ENCODE measurements at regions not wholly inside any gene's neighbourhood (a gene's known extent, or its start where the extent isn't known, plus 50 kb on each side); places are given as distances from the start of the nearest gene placed in this dataset.

GRCh38 chr1:104064399-104064798, 314.7 kb downstream of the AMY1C start:
- intact Hi-C loops (cut with DNase I), result no loop called here
- no peak for DNase-seq

GRCh38 chr1:104072915-104073371, 323.2 kb downstream of the AMY1C start:
- 91 to 95% (median 93%) methylated on average over 23 of the region's 23 CpGs for WGBS, 3 donors
- no peaks in the 10 kb centered on the region for H3K36me3 ChIP-seq

More at GRCh38 chr1:104064399-104064798, 314.7 kb downstream of the AMY1C start:
- H3K9me3 ChIP-seq, result no peaks in the 10 kb centered on the region
- H3K4me3 ChIP-seq, result no peak overlapping the region
- no peak overlapping the region for H3K27ac ChIP-seq
- no peak for TF ChIP-seq EP300 (IDR thresholded peaks at IDR 0.05)
- no peak for TF ChIP-seq POLR2A (IDR thresholded peaks at IDR 0.05)
- no peak for TF ChIP-seq CTCF (IDR thresholded peaks at IDR 0.05)
- no peaks in the 10 kb centered on the region for H3K36me3 ChIP-seq
- H3K27me3 ChIP-seq, result no peaks in the 10 kb centered on the region
- H3K4me1 ChIP-seq (ENCODE audit: insufficient read depth), result no peaks in the 10 kb centered on the region

GRCh38 chr1:104073463-104073902, 323.8 kb downstream of the AMY1C start:
- TF ChIP-seq EP300 (IDR thresholded peaks at IDR 0.05), result no peak
- TF ChIP-seq POLR2A (IDR thresholded peaks at IDR 0.05), result no peak
- TF ChIP-seq CTCF (IDR thresholded peaks at IDR 0.05), result no peak
- Histone ChIP-seq H3K27me3 (no peaks in the 10 kb centered on the region), H3K9me3 (no peaks in the 10 kb centered on the region), H3K36me3 (no peaks in the 10 kb centered on the region), H3K27ac (no peak overlapping the region), H3K4me3 (no peak overlapping the region), H3K4me1 (ENCODE audit: insufficient read depth) (no peaks in the 10 kb centered on the region)
- intact Hi-C loops (cut with DNase I), result no loop called here
- DNase-seq, result no peak
- 88 to 92% (median 91%) methylated on average over 19 of the region's 19 CpGs for WGBS, 3 donors

More at GRCh38 chr1:104072915-104073371, 323.2 kb downstream of the AMY1C start:
- no peak overlapping the region for H3K4me3 ChIP-seq
- no peak for DNase-seq
- H3K9me3 ChIP-seq, result no peaks in the 10 kb centered on the region
- H3K27ac ChIP-seq, result no peak overlapping the region
- TF ChIP-seq CTCF (IDR thresholded peaks at IDR 0.05), result no peak
- TF ChIP-seq POLR2A (IDR thresholded peaks at IDR 0.05), result no peak
- TF ChIP-seq EP300 (IDR thresholded peaks at IDR 0.05), result no peak
- no peaks in the 10 kb centered on the region for H3K27me3 ChIP-seq
- intact Hi-C loops (cut with DNase I), result no loop called here
- H3K4me1 ChIP-seq (ENCODE audit: insufficient read depth), result no peaks in the 10 kb centered on the region

GRCh38 chr1:104082221-104082620, 332.5 kb downstream of the AMY1C start:
- H3K27ac ChIP-seq, result no peak overlapping the region
- 76 to 81% (median 77%) methylated on average over 2 of the region's 2 CpGs for WGBS, 3 donors
- intact Hi-C loops (cut with DNase I), result no loop called here

GRCh38 chr1:104084380-104084779, 334.7 kb downstream of the AMY1C start:
- intact Hi-C loops (cut with DNase I), result no loop called here
- no peak for DNase-seq
- no peak for TF ChIP-seq POLR2A (IDR thresholded peaks at IDR 0.05)
- TF ChIP-seq EP300 (IDR thresholded peaks at IDR 0.05), result no peak
- no peak for TF ChIP-seq CTCF (IDR thresholded peaks at IDR 0.05)
- Histone ChIP-seq H3K4me3 (no peak overlapping the region), H3K9me3 (no peaks in the 10 kb centered on the region), H3K36me3 (no peaks in the 10 kb centered on the region), H3K27ac (no peak overlapping the region), H3K4me1 (ENCODE audit: insufficient read depth) (no peaks in the 10 kb centered on the region), H3K27me3 (no peaks in the 10 kb centered on the region)
- WGBS, 3 donors, result 52 to 81% (median 79%) methylated on average over 3 of the region's 3 CpGs

More at GRCh38 chr1:104082221-104082620, 332.5 kb downstream of the AMY1C start:
- Histone ChIP-seq H3K4me3 (no peak overlapping the region), H3K4me1 (ENCODE audit: insufficient read depth) (no peaks in the 10 kb centered on the region), H3K36me3 (no peaks in the 10 kb centered on the region), H3K9me3 (no peaks in the 10 kb centered on the region), H3K27me3 (no peaks in the 10 kb centered on the region)
- no peak for DNase-seq
- TF ChIP-seq EP300 (IDR thresholded peaks at IDR 0.05), result no peak
